IMR-90 (cell line): ENCODE measurements at regions not wholly inside any gene's neighbourhood (a gene's known extent, or its start where the extent isn't known, plus 50 kb on each side); places are given as distances from the start of the nearest gene placed in this dataset.

ENCODE experiments used
- ATAC-seq: fragments of 200-7000 bp; cut with Tn5 transposase; 2 replicates; pipeline ENCODE4 v1.9.1; 2020; ENCODE audit warnings: low read depth, mild to moderate bottlenecking, moderate library complexity
- BruUV-seq: library from RNA; stranded (reverse); fragments of 400-500 nt; replicated peaks from 2 replicates; lab custom pipeline; 2021; lab: Mats Ljungman, UMichigan
- CTCF ChIA-PET: fragments of 300-600 bp; formaldehyde crosslinking; extraction: SDS; loops from one replicate; lab custom pipeline; 2021; ENCODE audit warnings: antibody characterized with exemption; lab: Yijun Ruan, JAX
- POLR2A ChIA-PET: fragments of 300-600 bp; sonication (Branson Sonifier 250); formaldehyde crosslinking; loops from one replicate; lab custom pipeline; 2022; ENCODE audit warnings: antibody characterized with exemption; ENCODE audit not compliant: unreplicated experiment; lab: Charles Lee
- DNase-seq: peaks from one replicate; pipeline ENCODE4 v3.0.0; 2013
- H2AFZ ChIP-seq: replicated peaks from 2 replicates; pipeline ENCODE3; 2013; ENCODE audit warnings: low read length, mild to moderate bottlenecking; ENCODE audit not compliant: poor library complexity
- H2AK5ac ChIP-seq: 2 replicates; pipeline ENCODE4 v1.6.1; 2013; ENCODE audit warnings: low read depth, low read length, inconsistent platforms
- H2AK9ac ChIP-seq: replicated peaks from 2 replicates; pipeline ENCODE3; 2013; ENCODE audit warnings: mild to moderate bottlenecking, low read depth, low read length, moderate library complexity; ENCODE audit not compliant: poor library complexity
- H2BK120ac ChIP-seq: 2 replicates; pipeline ENCODE4 v1.6.1; 2013; ENCODE audit warnings: low read depth, low read length, inconsistent platforms
- H2BK15ac ChIP-seq: 3 replicates; pipeline ENCODE4 v1.6.1; 2013; ENCODE audit warnings: low read depth, low read length, inconsistent platforms
- H2BK20ac ChIP-seq: 2 replicates; pipeline ENCODE4 v1.6.1; 2013; ENCODE audit warnings: low read depth, mild to moderate bottlenecking, inconsistent platforms, low read length, moderate library complexity
- H2BK5ac ChIP-seq: 2 replicates; pipeline ENCODE4 v1.6.1; 2013; ENCODE audit warnings: mild to moderate bottlenecking, low read depth, low read length, inconsistent platforms; ENCODE audit not compliant: poor library complexity, severe bottlenecking
- H3K14ac ChIP-seq: replicated peaks from 2 replicates; pipeline ENCODE4 v1.6.1; 2013; ENCODE audit warnings: low read depth, low read length, inconsistent platforms
- H3K18ac ChIP-seq: 2 replicates; pipeline ENCODE4 v1.6.1; 2013; ENCODE audit warnings: low read depth, low read length, control low read depth
- H3K23ac ChIP-seq: 2 replicates; pipeline ENCODE4 v1.6.1; 2013; ENCODE audit warnings: low read depth, low read length, inconsistent platforms
- H3K27ac ChIP-seq: 2 replicates; pipeline ENCODE4 v1.5.1; 2013; ENCODE audit warnings: mild to moderate bottlenecking, control low read depth, low read length; ENCODE audit not compliant: insufficient read depth
- H3K27me3 ChIP-seq: 2 replicates; pipeline ENCODE4 v1.6.1; 2013; ENCODE audit warnings: low read length; ENCODE audit not compliant: control insufficient read depth, insufficient read depth
- H3K36me3 ChIP-seq: 2 replicates; pipeline ENCODE4 v1.6.1; 2013; ENCODE audit warnings: low read length, mixed read lengths; ENCODE audit not compliant: control insufficient read depth, insufficient read depth
- H3K4ac ChIP-seq: 2 replicates; pipeline ENCODE4 v1.6.1; 2013; ENCODE audit warnings: low read depth, low read length, inconsistent platforms
- H3K4me1 ChIP-seq: 2 replicates; pipeline ENCODE4 v1.6.1; 2013; ENCODE audit warnings: low read length, mixed read lengths; ENCODE audit not compliant: control insufficient read depth, insufficient read depth
- H3K4me2 ChIP-seq: 2 replicates; pipeline ENCODE4 v1.6.1; 2013; ENCODE audit warnings: low read depth, mild to moderate bottlenecking, control low read depth, low read length, moderate library complexity
- H3K4me3 ChIP-seq: 2 replicates; pipeline ENCODE4 v1.5.1; 2013; ENCODE audit warnings: low read depth, mild to moderate bottlenecking, control low read depth, low read length, moderate library complexity; ENCODE audit not compliant: insufficient read depth
- H3K56ac ChIP-seq: 2 replicates; pipeline ENCODE4 v1.6.1; 2013; ENCODE audit warnings: low read length, inconsistent platforms; ENCODE audit not compliant: insufficient read depth; ENCODE audit errors: extremely low read depth
- H3K79me1 ChIP-seq, 2 experiments: 2 replicates each; pipeline ENCODE4 v1.6.1; 2013; ENCODE audit warnings: low read length in 2 of 2, inconsistent platforms in 1 of 2, low read depth in 1 of 2
- H3K9ac ChIP-seq: 2 replicates; pipeline ENCODE4 v1.6.1; 2013; ENCODE audit warnings: low read depth, low read length, control low read depth
- H3K9me1 ChIP-seq: 2 replicates; pipeline ENCODE4 v1.6.1; 2013; ENCODE audit warnings: low read length, inconsistent platforms; ENCODE audit not compliant: insufficient read depth
- H3K9me3 ChIP-seq: 2 replicates; pipeline ENCODE4 v1.6.1; 2013; ENCODE audit warnings: low read length; ENCODE audit not compliant: control insufficient read depth, insufficient read depth
- H4K20me1 ChIP-seq: 2 replicates; pipeline ENCODE4 v1.6.1; 2013; ENCODE audit warnings: low read length, inconsistent platforms; ENCODE audit not compliant: insufficient read depth
- H4K5ac ChIP-seq: 2 replicates; pipeline ENCODE4 v1.6.1; 2013; ENCODE audit warnings: mild to moderate bottlenecking, low read depth, low read length, control low read depth
- H4K8ac ChIP-seq, 2 experiments: 2 replicates each; pipeline ENCODE4 v1.6.1; 2013; ENCODE audit warnings: low read depth in 2 of 2, low read length in 2 of 2, control low read depth in 1 of 2, inconsistent platforms in 1 of 2
- H4K91ac ChIP-seq: 2 replicates; pipeline ENCODE4 v1.6.1; 2013; ENCODE audit warnings: low read depth, low read length, inconsistent platforms; ENCODE audit not compliant: insufficient read depth
- CHD1 ChIP-seq: IDR thresholded peaks from 2 replicates; pipeline ENCODE4 v1.6.1; 2012; ENCODE audit warnings: low read depth, low read length, improper control_type of control experiment
- ELK1 ChIP-seq: fragments of 150-350 bp; IDR thresholded peaks from 2 replicates; pipeline ENCODE4 v1.6.1; 2016; ENCODE audit warnings: low read depth, mild to moderate bottlenecking, low read length, moderate library complexity, borderline replicate concordance
- MAFK ChIP-seq: IDR thresholded peaks from 2 replicates; pipeline ENCODE4 v1.6.1; 2012; ENCODE audit warnings: low read depth, low read length, improper control_type of control experiment
- RAD21 ChIP-seq: IDR thresholded peaks from 2 replicates; pipeline ENCODE4 v1.6.1; 2012; ENCODE audit warnings: low read length, improper control_type of control experiment
- USF2 ChIP-seq: fragments of 150-350 bp; IDR thresholded peaks from 2 replicates; pipeline ENCODE4 v1.6.1; 2017; ENCODE audit warnings: mild to moderate bottlenecking, antibody characterized with exemption, low read length, low read depth
- WGBS, 2 experiments: methylation state at CpG; one replicate each; pipeline versions ENCODE4 v1.1.5 to v1.1.7; 2013; ENCODE audit warnings: missing lambda C conversion rate in 2 of 2; ENCODE audit not compliant: insufficient read length in 1 of 2; ENCODE audit errors: extremely low coverage in 2 of 2; 5-methylcytosine and 5-hydroxymethylcytosine counted together
- dilution Hi-C: fragments of 300-500 bp; cut with HindIII; formaldehyde crosslinking; loops from one replicate; pipeline ENCODE4 v1.14.3; 2018; ENCODE audit warnings: low sequenced_read_pairs; ENCODE audit not compliant: unreplicated experiment
- in situ Hi-C: fragments of 300-500 bp; cut with MboI; formaldehyde crosslinking; loops from 3 replicates; pipeline ENCODE4 v1.14.3; 2019; ENCODE audit warnings: low sequenced_read_pairs, inconsistent platforms, mixed read lengths
- intact Hi-C: fragments of 100-400 bp; cut with micrococcal nuclease; formaldehyde crosslinking; loops from 2 replicates; pipeline ENCODE4 v1.10.0; 2022

- BruUV-seq = no TSS peak
- Histone ChIP-seq H2BK20ac (peak overlapping the region; percentile 98), H2BK15ac (peak overlapping the region; percentile 68; the same call in 2 of the 3 replicates), H3K27ac (peak overlapping the region; percentile 80), H2AFZ (no peak overlapping the region), H3K36me3 (no peaks in the 10 kb centered on the region), H3K27me3 (no peaks in the 10 kb centered on the region), H2AK5ac (peak overlapping the region; percentile 94), H2BK120ac (peak overlapping the region; percentile 99), H3K79me1 (peaks cover 0 to 2% of the 10 kb centered on the region in 2 experiments; a peak in 1 of 4 replicates), H3K56ac (peak overlapping the region; percentile 75), H4K91ac (peak overlapping the region; percentile 91), H3K14ac (peak overlapping the region; percentile 92), H4K5ac (peak overlapping the region; percentile 98), H4K8ac (peak overlapping the region; percentile 17 to 85; a peak in 3 of 4 replicates), H2AK9ac (peak overlapping the region; percentile 75), H3K4me3 (no peak overlapping the region), H3K23ac (peak overlapping the region; percentile 98), H3K4ac (peak overlapping the region; percentile 98), H3K4me2 (peak overlapping the region; percentile 78), H3K9me1 (peaks cover 12% of the 10 kb centered on the region), H4K20me1 (no peaks in the 10 kb centered on the region), H3K4me1 (peaks cover 20% of the 10 kb centered on the region), H3K9ac (peak overlapping the region; percentile 31; the same call in 1 of the 2 replicates), H2BK5ac (peak overlapping the region; percentile 97), H3K18ac (peak overlapping the region; percentile 99), H3K9me3 (no peaks in the 10 kb centered on the region)
- ChIA-PET POLR2A (interaction anchor here (0.9 kb wide), 1 partner anchor 144 kb away, joined by 3 read pairs; no protein-coding TSS in a partner anchor), CTCF (interaction anchor here (1.3 to 2.0 kb wide), 2 partner anchors 156 to 185 kb away, joined by 4 read pairs; no protein-coding TSS in a partner anchor)
- in situ Hi-C loops (no loop called here), intact Hi-C loops (loop anchor here (2.0 kb wide), 1 partner anchor 17 kb away; no protein-coding TSS in a partner anchor), dilution Hi-C loops (no loop called here)
- ATAC-seq = no peak
- no CpG with 5 or more reads among the region's 1 CpG for WGBS, 2 experiments
- no peak for DNase-seq
- no peak for TF ChIP-seq MAFK
- no peak for TF ChIP-seq CHD1
- TF ChIP-seq RAD21 = no peak
- TF ChIP-seq ELK1 = no peak
- no peak for TF ChIP-seq USF2
Measured at GRCh38 chr3:159620281-159620680, 368.4 kb upstream of the IL12A start.
